ENCODE measurements at regions not wholly inside any gene's neighbourhood (a gene's known extent, or its start where the extent isn't known, plus 50 kb on each side); places are given as distances from the start of the nearest gene placed in this dataset.

- TF ChIP-seq, protein P1, sequence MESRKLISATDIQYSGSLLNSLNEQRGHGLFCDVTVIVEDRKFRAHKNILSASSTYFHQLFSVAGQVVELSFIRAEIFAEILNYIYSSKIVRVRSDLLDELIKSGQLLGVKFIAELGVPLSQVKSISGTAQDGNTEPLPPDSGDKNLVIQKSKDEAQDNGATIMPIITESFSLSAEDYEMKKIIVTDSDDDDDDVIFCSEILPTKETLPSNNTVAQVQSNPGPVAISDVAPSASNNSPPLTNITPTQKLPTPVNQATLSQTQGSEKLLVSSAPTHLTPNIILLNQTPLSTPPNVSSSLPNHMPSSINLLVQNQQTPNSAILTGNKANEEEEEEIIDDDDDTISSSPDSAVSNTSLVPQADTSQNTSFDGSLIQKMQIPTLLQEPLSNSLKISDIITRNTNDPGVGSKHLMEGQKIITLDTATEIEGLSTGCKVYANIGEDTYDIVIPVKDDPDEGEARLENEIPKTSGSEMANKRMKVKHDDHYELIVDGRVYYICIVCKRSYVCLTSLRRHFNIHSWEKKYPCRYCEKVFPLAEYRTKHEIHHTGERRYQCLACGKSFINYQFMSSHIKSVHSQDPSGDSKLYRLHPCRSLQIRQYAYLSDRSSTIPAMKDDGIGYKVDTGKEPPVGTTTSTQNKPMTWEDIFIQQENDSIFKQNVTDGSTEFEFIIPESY (IDR thresholded peaks at IDR 0.05), result no peak
- TF ChIP-seq, protein P2, sequence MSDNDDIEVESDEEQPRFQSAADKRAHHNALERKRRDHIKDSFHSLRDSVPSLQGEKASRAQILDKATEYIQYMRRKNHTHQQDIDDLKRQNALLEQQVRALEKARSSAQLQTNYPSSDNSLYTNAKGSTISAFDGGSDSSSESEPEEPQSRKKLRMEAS (IDR thresholded peaks at IDR 0.05), result no peak
- no peak for TF ChIP-seq JUND (IDR thresholded peaks at IDR 0.05)
- H3K4me1 ChIP-seq (ENCODE audit: control insufficient read depth in 4 of 4, insufficient read depth in 4 of 4, low read length in 3 of 4), result peaks cover 0 to 2% (median 0%) of the 10 kb centered on the region in 4 donors
- no peak overlapping the region for H3K9ac ChIP-seq (ENCODE audit: low read depth in 1 of 2, low read length in 2 of 2)
- H3K9me3 ChIP-seq (ENCODE audit: control insufficient read depth in 4 of 4, low read length in 3 of 4), result no peaks in the 10 kb centered on the region
- no peaks in the 10 kb centered on the region for H3K27me3 ChIP-seq (ENCODE audit: control insufficient read depth in 4 of 4, insufficient read depth in 4 of 4, low read length in 3 of 4)
- no peak overlapping the region for H3K27ac ChIP-seq (ENCODE audit: low read depth in 1 of 2, low read length in 2 of 2)
- H3K36me3 ChIP-seq (ENCODE audit: control insufficient read depth in 4 of 4, insufficient read depth in 3 of 4, low read depth in 1 of 4, low read length in 3 of 4), result no peaks in the 10 kb centered on the region
- no peak overlapping the region for H3K4me3 ChIP-seq (ENCODE audit: low read depth in 1 of 3, low read length in 3 of 3)
- DNase-seq (ENCODE audit: low spot score), result no peak
- WGBS, result 92% methylated on average over 5 of the region's 5 CpGs
Observed at GRCh38 chr7:69435711-69436110, 162.6 kb upstream of the AUTS2 start.

- no peaks in the 10 kb centered on the region for H3K4me1 ChIP-seq (ENCODE audit: control insufficient read depth in 4 of 4, insufficient read depth in 4 of 4, low read length in 3 of 4)
- H3K27ac ChIP-seq (ENCODE audit: low read depth in 1 of 2, low read length in 2 of 2), result no peak overlapping the region
- no peak overlapping the region for H3K4me3 ChIP-seq (ENCODE audit: low read depth in 1 of 3, low read length in 3 of 3)
- WGBS, result 79% methylated on average over 1 of the region's 1 CpG
- no peak overlapping the region for H3K9ac ChIP-seq (ENCODE audit: low read depth in 1 of 2, low read length in 2 of 2)
- no peaks in the 10 kb centered on the region for H3K9me3 ChIP-seq (ENCODE audit: control insufficient read depth in 4 of 4, low read length in 3 of 4)
- no peak for DNase-seq (ENCODE audit: low spot score)
- no peak for TF ChIP-seq FOXA1 (IDR thresholded peaks at IDR 0.05)
- no peak for TF ChIP-seq HNF4G (IDR thresholded peaks at IDR 0.05)
- no peak for TF ChIP-seq NR2F2 (IDR thresholded peaks at IDR 0.05)
- TF ChIP-seq YY1 (IDR thresholded peaks at IDR 0.05), result no peak
- TF ChIP-seq, protein P3, sequence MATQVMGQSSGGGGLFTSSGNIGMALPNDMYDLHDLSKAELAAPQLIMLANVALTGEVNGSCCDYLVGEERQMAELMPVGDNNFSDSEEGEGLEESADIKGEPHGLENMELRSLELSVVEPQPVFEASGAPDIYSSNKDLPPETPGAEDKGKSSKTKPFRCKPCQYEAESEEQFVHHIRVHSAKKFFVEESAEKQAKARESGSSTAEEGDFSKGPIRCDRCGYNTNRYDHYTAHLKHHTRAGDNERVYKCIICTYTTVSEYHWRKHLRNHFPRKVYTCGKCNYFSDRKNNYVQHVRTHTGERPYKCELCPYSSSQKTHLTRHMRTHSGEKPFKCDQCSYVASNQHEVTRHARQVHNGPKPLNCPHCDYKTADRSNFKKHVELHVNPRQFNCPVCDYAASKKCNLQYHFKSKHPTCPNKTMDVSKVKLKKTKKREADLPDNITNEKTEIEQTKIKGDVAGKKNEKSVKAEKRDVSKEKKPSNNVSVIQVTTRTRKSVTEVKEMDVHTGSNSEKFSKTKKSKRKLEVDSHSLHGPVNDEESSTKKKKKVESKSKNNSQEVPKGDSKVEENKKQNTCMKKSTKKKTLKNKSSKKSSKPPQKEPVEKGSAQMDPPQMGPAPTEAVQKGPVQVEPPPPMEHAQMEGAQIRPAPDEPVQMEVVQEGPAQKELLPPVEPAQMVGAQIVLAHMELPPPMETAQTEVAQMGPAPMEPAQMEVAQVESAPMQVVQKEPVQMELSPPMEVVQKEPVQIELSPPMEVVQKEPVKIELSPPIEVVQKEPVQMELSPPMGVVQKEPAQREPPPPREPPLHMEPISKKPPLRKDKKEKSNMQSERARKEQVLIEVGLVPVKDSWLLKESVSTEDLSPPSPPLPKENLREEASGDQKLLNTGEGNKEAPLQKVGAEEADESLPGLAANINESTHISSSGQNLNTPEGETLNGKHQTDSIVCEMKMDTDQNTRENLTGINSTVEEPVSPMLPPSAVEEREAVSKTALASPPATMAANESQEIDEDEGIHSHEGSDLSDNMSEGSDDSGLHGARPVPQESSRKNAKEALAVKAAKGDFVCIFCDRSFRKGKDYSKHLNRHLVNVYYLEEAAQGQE (IDR thresholded peaks at IDR 0.05), result no peak
- no peak for TF ChIP-seq RXRA (IDR thresholded peaks at IDR 0.05)
- TF ChIP-seq, protein P1 (IDR thresholded peaks at IDR 0.05), result no peak
- no peak for TF ChIP-seq EGR1 (IDR thresholded peaks at IDR 0.05; ENCODE audit: low read depth in 2 of 2)
- no peak for TF ChIP-seq GABPA (IDR thresholded peaks at IDR 0.05 in 1 of 2, conservative IDR thresholded peaks at IDR 0.05 in 1 of 2)
- TF ChIP-seq TAF1 (conservative IDR thresholded peaks at IDR 0.05), result no peak
- no peak for TF ChIP-seq SP1 (IDR thresholded peaks at IDR 0.05)
- TF ChIP-seq JUND (IDR thresholded peaks at IDR 0.05), result no peak
- TF ChIP-seq, protein P4, sequence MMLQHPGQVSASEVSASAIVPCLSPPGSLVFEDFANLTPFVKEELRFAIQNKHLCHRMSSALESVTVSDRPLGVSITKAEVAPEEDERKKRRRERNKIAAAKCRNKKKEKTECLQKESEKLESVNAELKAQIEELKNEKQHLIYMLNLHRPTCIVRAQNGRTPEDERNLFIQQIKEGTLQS (IDR thresholded peaks at IDR 0.05), result no peak
- TF ChIP-seq FOXA2 (IDR thresholded peaks at IDR 0.05), result no peak
- no peak for TF ChIP-seq RAD21 (IDR thresholded peaks at IDR 0.05)
- no peak for TF ChIP-seq HNF4A (conservative IDR thresholded peaks at IDR 0.05)
- H3K36me3 ChIP-seq (ENCODE audit: control insufficient read depth in 4 of 4, insufficient read depth in 3 of 4, low read depth in 1 of 4, low read length in 3 of 4), result no peaks in the 10 kb centered on the region
- H3K27me3 ChIP-seq (ENCODE audit: control insufficient read depth in 4 of 4, insufficient read depth in 4 of 4, low read length in 3 of 4), result no peaks in the 10 kb centered on the region
Observed at GRCh38 chr7:69436946-69437345, 161.3 kb upstream of the AUTS2 start.
